Upper lobe of left lung (tissue), 6 donors: ENCODE measurements at regions not wholly inside any gene's neighbourhood (a gene's known extent, or its start where the extent isn't known, plus 50 kb on each side); places are given as distances from the start of the nearest gene placed in this dataset.

Experiments used
- ATAC-seq, 2 donors: fragments of 200-7000 bp; cut with Tn5 transposase; one replicate each; pipeline ENCODE4 v1.9.1; 2022; ENCODE audit warnings: mild to moderate bottlenecking in 2 of 2, moderate library complexity in 2 of 2; ENCODE audit not compliant: low FRiP score in 2 of 2
- DNase-seq, 2 donors: peaks; one replicate each; pipeline ENCODE4 v3.0.0-alpha.2; 2019 to 2020
- H3K27ac ChIP-seq, 4 donors: fragments of 200-600 bp; sonication (generic); one replicate each; pipeline ENCODE4 v1.5.1; 2016 to 2019
- H3K27me3 ChIP-seq, 4 donors: fragments of 200-600 bp; sonication (generic); one replicate each; pipeline ENCODE4 v1.5.1; 2017 to 2019
- H3K36me3 ChIP-seq, 4 donors: fragments of 200-600 bp; sonication (generic); one replicate each; pipeline ENCODE4 v1.5.1; 2016 to 2019
- H3K4me1 ChIP-seq, 4 donors: fragments of 200-600 bp; sonication (generic); one replicate each; pipeline ENCODE4 v1.5.1; 2018 to 2019
- H3K4me3 ChIP-seq, 4 donors: fragments of 200-600 bp; sonication (generic); one replicate each; pipeline ENCODE4 v1.5.1; 2017 to 2019; ENCODE audit warnings: mild to moderate bottlenecking in 2 of 4, moderate library complexity in 1 of 4
- H3K9me3 ChIP-seq, 4 donors: fragments of 200-600 bp; sonication (generic); one replicate each; pipeline ENCODE4 v1.5.1; 2018 to 2019
- EP300 ChIP-seq, 4 donors: sonication (generic); formaldehyde crosslinking; IDR thresholded peaks; one replicate each; pipeline ENCODE4 v1.5.1; 2017; ENCODE audit warnings: antibody characterized with exemption in 4 of 4, control low read depth in 2 of 4
- POLR2A ChIP-seq, 4 donors: fragments of 450-650 bp; IDR thresholded peaks; one replicate each; pipeline ENCODE4 v1.5.1; 2016 to 2017; ENCODE audit warnings: antibody characterized with exemption in 4 of 4, mild to moderate bottlenecking in 2 of 4
- POLR2AphosphoS5 ChIP-seq, 2 donors: sonication (generic); formaldehyde crosslinking; IDR thresholded peaks; one replicate each; pipeline ENCODE4 v1.5.1; 2017; ENCODE audit warnings: antibody characterized with exemption in 2 of 2
- WGBS, 2 donors: methylation state at CpG; one replicate each; pipeline ENCODE4 v1.1.5; 2017 to 2018; 5-methylcytosine and 5-hydroxymethylcytosine counted together
- TF ChIP-seq, protein P1 (sequence below), 6 experiments: fragments of 450-650 bp in 4 of 6; fragments of 200-600 bp in 2 of 6; sonication (generic) in 2 of 6; IDR thresholded peaks; one replicate each; pipeline ENCODE4 v1.5.1; 2016 to 2019; ENCODE audit warnings: antibody characterized with exemption in 6 of 6
- donor health status: DM: no; HTN: no; CAD: no; lungs with moderate emphysema.
- donor health status: DM: no; HTN: yes; CAD: no; lungs with severe emphysema.

DNA sequence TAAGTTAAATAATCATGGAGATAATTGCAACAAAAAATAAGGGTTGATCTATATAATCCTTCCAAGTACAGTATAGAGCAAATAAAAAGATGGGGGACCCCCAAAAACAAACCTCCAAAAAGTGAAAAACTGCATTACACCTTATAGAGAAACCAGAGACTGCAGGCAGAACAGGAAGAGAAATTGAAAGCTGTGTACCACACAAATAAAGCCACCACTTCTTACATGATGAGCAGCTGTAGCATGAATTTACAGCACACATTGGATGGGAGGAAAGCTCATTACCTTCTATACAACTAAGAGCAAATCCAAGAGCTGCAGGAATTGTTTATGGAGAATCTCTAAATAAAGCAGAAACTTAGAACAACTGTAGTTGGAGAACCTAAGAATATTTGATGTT, 152.4 kb upstream of the PDE5A start:
- H3K9me3 ChIP-seq, result peaks cover 0 to 3% (median 0%) of the 10 kb centered on the region in 4 donors
- no peaks in the 10 kb centered on the region for H3K4me1 ChIP-seq
- H3K27me3 ChIP-seq, result no peaks in the 10 kb centered on the region
- ATAC-seq, result no peak
- no peaks in the 10 kb centered on the region for H3K36me3 ChIP-seq
- no peak for DNase-seq
- TF ChIP-seq POLR2AphosphoS5 (IDR thresholded peaks at IDR 0.05) (no peak), POLR2A (IDR thresholded peaks at IDR 0.05) (no peak), EP300 (IDR thresholded peaks at IDR 0.05) (no peak)
- TF ChIP-seq, protein P1, sequence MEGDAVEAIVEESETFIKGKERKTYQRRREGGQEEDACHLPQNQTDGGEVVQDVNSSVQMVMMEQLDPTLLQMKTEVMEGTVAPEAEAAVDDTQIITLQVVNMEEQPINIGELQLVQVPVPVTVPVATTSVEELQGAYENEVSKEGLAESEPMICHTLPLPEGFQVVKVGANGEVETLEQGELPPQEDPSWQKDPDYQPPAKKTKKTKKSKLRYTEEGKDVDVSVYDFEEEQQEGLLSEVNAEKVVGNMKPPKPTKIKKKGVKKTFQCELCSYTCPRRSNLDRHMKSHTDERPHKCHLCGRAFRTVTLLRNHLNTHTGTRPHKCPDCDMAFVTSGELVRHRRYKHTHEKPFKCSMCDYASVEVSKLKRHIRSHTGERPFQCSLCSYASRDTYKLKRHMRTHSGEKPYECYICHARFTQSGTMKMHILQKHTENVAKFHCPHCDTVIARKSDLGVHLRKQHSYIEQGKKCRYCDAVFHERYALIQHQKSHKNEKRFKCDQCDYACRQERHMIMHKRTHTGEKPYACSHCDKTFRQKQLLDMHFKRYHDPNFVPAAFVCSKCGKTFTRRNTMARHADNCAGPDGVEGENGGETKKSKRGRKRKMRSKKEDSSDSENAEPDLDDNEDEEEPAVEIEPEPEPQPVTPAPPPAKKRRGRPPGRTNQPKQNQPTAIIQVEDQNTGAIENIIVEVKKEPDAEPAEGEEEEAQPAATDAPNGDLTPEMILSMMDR (IDR thresholded peaks at IDR 0.05), result no peak
- no peak overlapping the region for H3K4me3 ChIP-seq
- H3K27ac ChIP-seq, result no peak overlapping the region

DNA sequence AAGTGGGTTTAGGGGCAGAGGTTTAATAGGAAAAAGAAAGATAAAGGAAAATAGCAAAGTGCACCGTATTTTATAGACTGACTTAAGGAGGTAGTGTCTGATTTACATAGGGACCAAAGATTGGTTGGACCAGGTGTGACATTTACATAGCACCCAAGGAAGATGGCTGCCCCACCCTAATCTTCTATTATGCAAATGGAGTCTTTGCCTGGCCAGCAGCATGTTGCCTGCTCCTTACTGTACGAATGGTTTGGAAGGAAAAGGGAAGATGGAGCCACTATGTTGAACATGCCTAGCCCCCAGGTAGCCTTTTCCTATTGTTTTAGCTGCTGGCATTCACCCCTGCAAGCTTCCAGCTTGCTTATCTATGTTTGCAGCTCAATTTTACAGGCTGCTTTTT, 146.2 kb upstream of the PDE5A start:
- H3K27ac ChIP-seq, result no peak overlapping the region
- no peaks in the 10 kb centered on the region for H3K27me3 ChIP-seq
- ATAC-seq (no peak), DNase-seq (no peak)
- H3K4me1 ChIP-seq, result no peaks in the 10 kb centered on the region
- WGBS, 2 donors, result 40 to 61% methylated on average over 2 of the region's 2 CpGs
- H3K4me3 ChIP-seq, result no peak overlapping the region
- TF ChIP-seq POLR2A (IDR thresholded peaks at IDR 0.05), result no peak
- no peak for TF ChIP-seq POLR2AphosphoS5 (IDR thresholded peaks at IDR 0.05)
- TF ChIP-seq, protein P1 (IDR thresholded peaks at IDR 0.05), result no peak
- no peak for TF ChIP-seq EP300 (IDR thresholded peaks at IDR 0.05)
- no peaks in the 10 kb centered on the region for H3K9me3 ChIP-seq
- H3K36me3 ChIP-seq, result no peaks in the 10 kb centered on the region

DNA sequence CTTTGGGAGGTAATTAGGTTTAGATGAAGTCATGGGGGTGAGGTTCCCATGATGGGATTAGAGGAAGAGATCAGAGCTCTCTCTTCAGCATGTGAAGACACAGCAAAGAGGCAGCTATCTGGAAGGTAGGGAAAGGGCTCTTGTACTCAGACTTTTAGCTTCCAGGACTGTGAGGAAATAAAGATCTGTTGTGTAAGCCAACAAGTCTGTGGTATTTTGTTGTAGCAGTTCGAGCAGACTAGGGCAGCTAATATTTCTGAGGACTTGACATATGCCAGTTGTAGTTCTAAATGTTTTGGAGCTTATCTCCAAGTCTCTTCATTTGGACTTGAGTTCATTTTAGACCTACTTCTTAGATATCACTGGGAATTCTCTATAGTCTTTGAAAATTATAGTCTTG, 137.3 kb upstream of the PDE5A start:
- H3K9me3 ChIP-seq, result no peaks in the 10 kb centered on the region
- 50 to 63% methylated on average over 1 of the region's 1 CpG for WGBS, 2 donors
- H3K4me1 ChIP-seq, result no peaks in the 10 kb centered on the region
- H3K27ac ChIP-seq, result no peak overlapping the region
- ATAC-seq, result no peak
- H3K36me3 ChIP-seq, result no peaks in the 10 kb centered on the region
- H3K27me3 ChIP-seq, result no peaks in the 10 kb centered on the region
- no peak for DNase-seq
- TF ChIP-seq, protein P1 (IDR thresholded peaks at IDR 0.05), result no peak
- TF ChIP-seq EP300 (IDR thresholded peaks at IDR 0.05) (no peak), POLR2AphosphoS5 (IDR thresholded peaks at IDR 0.05) (no peak), POLR2A (IDR thresholded peaks at IDR 0.05) (no peak)
- H3K4me3 ChIP-seq, result no peak overlapping the region

DNA sequence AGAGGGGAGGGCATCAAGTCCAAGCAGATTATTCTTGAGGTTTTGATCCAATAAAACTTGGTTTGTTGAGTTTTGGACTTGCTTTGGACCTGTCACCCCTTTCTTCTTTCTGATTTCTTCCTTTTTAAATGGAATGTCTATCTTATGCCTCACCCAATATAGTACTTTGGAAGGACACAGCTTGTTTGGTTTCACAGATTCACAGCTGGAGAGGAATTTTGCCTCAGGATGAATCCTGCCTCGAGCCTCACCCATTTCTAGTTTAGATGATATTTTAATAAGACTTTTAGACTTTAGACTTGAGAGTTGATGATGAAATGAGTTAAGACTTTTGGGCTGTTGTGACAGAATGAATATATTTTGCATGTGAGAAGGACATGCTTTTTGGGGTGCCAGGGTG, 136.9 kb upstream of the PDE5A start:
- Histone ChIP-seq H3K9me3 (no peaks in the 10 kb centered on the region), H3K27me3 (no peaks in the 10 kb centered on the region), H3K36me3 (no peaks in the 10 kb centered on the region), H3K4me3 (no peak overlapping the region), H3K27ac (no peak overlapping the region), H3K4me1 (no peaks in the 10 kb centered on the region)
- DNase-seq, result no peak
- ATAC-seq, result no peak
- TF ChIP-seq POLR2AphosphoS5 (IDR thresholded peaks at IDR 0.05) (no peak), POLR2A (IDR thresholded peaks at IDR 0.05) (no peak), EP300 (IDR thresholded peaks at IDR 0.05) (no peak)
- TF ChIP-seq, protein P1 (IDR thresholded peaks at IDR 0.05), result no peak
- WGBS, 2 donors, result 88% methylated on average over 1 of the region's 1 CpG

DNA sequence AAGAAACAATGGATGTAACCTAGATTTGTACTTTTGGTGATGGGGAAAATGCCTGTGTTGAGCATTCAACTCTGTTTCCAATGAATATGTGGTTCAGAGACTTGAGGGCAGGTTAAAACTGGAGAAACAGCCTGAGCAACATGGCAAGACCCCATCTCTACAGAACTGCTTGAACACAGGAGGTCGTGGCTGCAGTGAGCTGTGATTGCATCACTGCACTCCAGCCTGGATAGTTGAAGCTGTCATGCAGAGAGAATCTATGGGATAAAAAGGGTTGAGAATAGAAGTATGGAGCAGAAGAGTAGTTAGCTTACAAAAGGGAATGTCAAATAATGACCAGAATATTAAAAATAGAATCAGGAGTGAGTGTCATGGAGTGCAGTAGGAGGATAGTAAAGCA, 134.8 kb upstream of the PDE5A start:
- Histone ChIP-seq H3K27me3 (no peaks in the 10 kb centered on the region), H3K9me3 (no peaks in the 10 kb centered on the region), H3K27ac (no peak overlapping the region), H3K4me3 (no peak overlapping the region), H3K36me3 (no peaks in the 10 kb centered on the region), H3K4me1 (no peaks in the 10 kb centered on the region)
- 56 to 63% methylated on average over 1 of the region's 1 CpG for WGBS, 2 donors
- ATAC-seq, result no peak
- DNase-seq, result no peak
- TF ChIP-seq EP300 (IDR thresholded peaks at IDR 0.05), result no peak
- TF ChIP-seq, protein P1 (IDR thresholded peaks at IDR 0.05), result no peak
- TF ChIP-seq POLR2A (IDR thresholded peaks at IDR 0.05), result no peak
- no peak for TF ChIP-seq POLR2AphosphoS5 (IDR thresholded peaks at IDR 0.05)
